ENCODE measurements at regions not wholly inside any gene's neighbourhood (a gene's known extent, or its start where the extent isn't known, plus 50 kb on each side); places are given as distances from the start of the nearest gene placed in this dataset.
A peak's percentile ranks its signal among the peaks of the same experiment; 100 is the strongest.

DNA sequence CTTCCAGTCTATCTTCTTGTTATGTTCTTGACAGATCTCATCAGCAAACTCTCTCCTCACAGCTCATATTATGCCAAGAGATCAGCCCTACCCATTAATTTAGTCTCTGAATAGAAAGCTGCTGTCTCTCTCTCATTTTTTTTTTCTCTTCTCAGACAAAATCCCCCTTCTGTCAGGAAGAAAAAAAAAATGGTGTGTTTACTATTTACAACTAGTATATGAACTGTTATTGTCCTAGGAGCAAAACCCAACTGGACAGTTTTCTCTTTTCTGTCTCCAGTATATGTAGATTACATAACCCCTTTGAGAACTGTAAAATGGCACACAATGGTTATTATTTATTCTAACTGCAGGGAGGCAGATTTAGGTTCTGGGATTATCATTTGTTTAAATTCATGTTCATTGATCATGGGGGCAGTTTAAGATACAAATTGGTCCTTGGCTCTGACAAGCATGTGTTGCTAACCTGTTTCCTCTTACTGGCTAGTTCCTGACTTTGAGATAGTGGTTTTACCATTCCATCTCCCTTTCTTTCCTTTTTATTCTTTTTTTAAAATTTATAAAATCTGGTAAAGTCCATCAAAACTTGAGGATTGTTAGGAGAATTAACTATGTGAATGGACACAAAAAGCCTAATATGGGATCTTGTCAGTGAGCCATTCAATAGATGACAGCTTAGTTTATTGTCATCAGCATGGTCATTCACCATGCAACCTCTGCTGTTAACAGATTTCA lies 210.0 kb upstream of the PAPPA start:
- TF ChIP-seq, protein P1, sequence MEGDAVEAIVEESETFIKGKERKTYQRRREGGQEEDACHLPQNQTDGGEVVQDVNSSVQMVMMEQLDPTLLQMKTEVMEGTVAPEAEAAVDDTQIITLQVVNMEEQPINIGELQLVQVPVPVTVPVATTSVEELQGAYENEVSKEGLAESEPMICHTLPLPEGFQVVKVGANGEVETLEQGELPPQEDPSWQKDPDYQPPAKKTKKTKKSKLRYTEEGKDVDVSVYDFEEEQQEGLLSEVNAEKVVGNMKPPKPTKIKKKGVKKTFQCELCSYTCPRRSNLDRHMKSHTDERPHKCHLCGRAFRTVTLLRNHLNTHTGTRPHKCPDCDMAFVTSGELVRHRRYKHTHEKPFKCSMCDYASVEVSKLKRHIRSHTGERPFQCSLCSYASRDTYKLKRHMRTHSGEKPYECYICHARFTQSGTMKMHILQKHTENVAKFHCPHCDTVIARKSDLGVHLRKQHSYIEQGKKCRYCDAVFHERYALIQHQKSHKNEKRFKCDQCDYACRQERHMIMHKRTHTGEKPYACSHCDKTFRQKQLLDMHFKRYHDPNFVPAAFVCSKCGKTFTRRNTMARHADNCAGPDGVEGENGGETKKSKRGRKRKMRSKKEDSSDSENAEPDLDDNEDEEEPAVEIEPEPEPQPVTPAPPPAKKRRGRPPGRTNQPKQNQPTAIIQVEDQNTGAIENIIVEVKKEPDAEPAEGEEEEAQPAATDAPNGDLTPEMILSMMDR (conservative IDR thresholded peaks at IDR 0.05; ENCODE audit: low read length) = no peak
- DNase-seq (ENCODE audit: low read depth) = no peak
- no peak overlapping the region for H3K4me3 ChIP-seq (ENCODE audit: low read length)

DNA sequence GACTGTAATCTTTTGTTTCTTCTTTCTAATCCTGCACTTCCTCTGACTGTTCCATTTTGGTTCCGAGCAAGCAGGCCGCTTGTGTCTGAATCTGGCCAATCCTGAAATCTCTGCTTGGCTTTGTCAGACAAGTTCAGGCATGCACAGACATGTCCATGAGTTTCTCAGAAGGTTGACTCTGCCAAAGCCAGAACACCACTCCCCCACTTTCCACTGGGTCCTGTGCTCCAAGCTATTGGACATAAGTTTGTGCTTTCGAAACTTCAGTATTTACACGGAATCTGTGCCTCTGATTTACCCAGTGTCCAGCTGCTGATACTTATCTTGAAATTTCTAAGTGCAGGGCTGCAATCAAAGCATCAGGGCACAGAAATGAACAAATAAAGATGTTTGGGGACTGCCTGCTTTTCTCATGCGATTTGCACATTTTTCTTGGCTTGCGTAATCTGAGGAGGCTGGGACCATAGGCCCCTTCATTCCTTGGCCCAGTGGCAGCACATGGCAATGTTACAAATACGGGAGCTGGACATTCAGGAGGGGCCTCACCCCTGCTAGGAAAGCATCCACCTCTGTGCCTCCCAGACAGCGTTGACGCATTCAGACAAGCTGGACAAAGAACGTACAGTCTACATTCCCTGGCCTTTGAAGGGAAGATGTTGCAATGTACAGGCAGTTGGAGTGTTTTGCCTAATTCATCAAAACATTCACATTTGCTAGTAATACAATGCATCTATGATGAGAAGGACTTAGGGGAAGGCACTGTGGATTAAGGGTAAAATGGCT lies 209.2 kb upstream of the PAPPA start:
- TF ChIP-seq, protein P1 (conservative IDR thresholded peaks at IDR 0.05; ENCODE audit: low read length) = no peak
- no peak overlapping the region for H3K4me3 ChIP-seq (ENCODE audit: low read length)
- peak; percentile 100 for DNase-seq (ENCODE audit: low read depth)

DNA sequence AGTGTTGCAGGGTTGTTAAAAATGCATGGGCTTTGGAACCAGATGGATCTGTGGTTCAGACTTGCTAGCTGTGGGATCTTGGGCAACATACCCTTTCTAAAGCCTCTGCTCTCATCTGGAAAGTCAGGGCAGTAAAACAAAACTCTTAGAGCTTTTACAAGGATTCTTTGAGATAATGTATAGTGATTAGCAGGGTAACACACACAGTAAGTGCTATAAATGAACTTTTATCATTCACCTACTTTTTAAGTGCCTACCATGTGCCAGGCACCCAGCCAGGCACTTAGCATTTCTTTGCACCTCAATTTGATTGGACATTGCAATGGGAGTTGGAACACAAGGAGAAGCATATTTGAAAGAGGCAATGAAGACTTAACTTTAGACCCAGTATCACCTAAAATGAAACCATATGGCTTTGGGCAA lies 208.6 kb upstream of the PAPPA start:
- DNase-seq (ENCODE audit: low read depth) = peak; percentile 72
- TF ChIP-seq, protein P1 (conservative IDR thresholded peaks at IDR 0.05; ENCODE audit: low read length) = no peak
- H3K4me3 ChIP-seq (ENCODE audit: low read length) = no peak overlapping the region

DNA sequence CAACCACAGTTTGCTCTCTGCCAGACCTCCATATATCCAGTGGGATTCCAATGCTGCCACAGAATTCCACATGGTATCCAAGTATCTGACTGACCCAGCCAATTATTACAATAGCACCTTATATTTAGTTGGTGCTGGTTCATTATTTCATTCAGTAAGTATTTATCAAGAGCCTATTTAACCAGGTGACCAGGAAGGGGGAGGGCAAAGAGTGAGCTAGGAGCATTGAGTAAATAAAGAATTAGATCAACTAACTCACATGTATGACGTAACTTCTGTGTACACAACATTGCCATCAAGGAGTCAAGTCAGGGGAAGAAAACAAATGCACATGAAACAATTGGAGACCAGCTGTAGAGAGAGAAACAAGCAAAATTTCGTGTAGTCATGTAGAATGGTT lies 207.1 kb upstream of the PAPPA start:
- no peak overlapping the region for H3K4me3 ChIP-seq (ENCODE audit: low read length)
- TF ChIP-seq, protein P1 (conservative IDR thresholded peaks at IDR 0.05; ENCODE audit: low read length) = no peak
- DNase-seq (ENCODE audit: low read depth) = peak; percentile 48

DNA sequence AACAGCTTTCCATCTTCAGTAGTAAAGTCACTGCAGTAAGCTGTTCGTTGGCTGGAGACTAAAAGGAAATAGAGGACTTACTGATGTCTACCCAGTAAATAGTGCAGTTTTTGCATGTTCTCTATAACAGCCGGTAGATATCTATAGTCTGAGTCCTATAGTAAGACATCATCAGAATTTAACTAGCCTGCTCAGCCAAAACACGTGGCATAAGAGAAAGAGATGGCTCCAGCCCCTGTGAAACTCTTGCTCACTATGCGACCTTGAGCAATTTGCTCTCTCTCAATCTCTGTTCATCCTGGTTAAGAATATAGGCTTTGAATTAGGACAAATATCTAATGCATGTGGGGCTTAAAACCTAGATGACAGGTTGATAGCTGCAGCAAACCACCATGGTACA lies 201.6 kb upstream of the PAPPA start:
- DNase-seq (ENCODE audit: low read depth) = no peak
- TF ChIP-seq, protein P1 (conservative IDR thresholded peaks at IDR 0.05; ENCODE audit: low read length) = no peak

DNA sequence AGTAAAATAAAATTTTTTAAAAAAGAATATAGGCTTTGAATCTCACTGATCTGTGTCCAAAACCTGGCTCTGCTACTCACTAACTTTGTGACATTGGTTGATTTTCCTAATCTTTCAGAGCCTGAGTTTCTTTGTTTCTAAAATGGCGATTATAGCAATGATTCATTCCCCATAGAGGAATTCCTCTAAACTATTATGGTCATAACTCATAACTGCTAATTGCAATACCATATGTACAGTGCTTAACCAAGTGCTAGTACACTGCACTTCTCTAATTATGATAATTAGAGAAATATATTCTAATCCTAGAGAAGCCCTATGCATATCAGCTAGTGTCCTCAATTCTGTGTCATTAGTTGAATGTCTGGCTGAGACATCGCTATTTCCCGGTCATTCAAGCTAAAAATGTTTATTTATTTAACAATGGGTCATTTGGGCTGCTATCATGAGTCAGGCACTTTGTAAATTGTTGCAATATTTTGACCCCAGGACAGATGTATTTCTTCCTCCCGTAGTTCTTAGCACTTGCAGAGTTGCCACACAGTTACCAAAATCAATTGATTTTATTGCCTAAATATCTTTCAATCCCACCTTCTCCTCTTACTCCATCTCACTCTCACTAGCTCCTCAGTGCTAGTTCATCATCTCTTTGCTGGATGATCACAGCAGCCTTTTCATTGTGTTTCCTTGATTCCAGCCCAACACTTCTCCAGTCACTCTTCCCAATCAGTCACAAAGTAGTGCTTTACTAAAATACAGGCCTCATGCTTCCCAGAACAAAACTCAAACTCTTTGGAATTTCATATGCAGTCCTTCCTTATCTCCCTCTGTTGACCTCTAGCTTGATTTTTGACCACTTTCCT lies 200.9 kb upstream of the PAPPA start:
- H3K4me3 ChIP-seq (ENCODE audit: low read length) = no peak overlapping the region
- peak; percentile 81 for DNase-seq (ENCODE audit: low read depth)
- TF ChIP-seq, protein P1 (conservative IDR thresholded peaks at IDR 0.05; ENCODE audit: low read length) = no peak

More for the DNA sequence above, 201.6 kb upstream of the PAPPA start:
- no peak overlapping the region for H3K4me3 ChIP-seq (ENCODE audit: low read length)

All from AG10803 (cell line).